ENCODE measurements at regions not wholly inside any gene's neighbourhood (a gene's known extent, or its start where the extent isn't known, plus 50 kb on each side); places are given as distances from the start of the nearest gene placed in this dataset.

GRCh38 chr16:5647051-5647450 lies 549.5 kb upstream of the EEF2KMT start:
- Histone ChIP-seq H3K4me1 (ENCODE audit: insufficient read depth, low read length) (no peaks in the 10 kb centered on the region), H3K9me3 (ENCODE audit: low read length) (no peaks in the 10 kb centered on the region), H3K27ac (ENCODE audit: extremely low read length, insufficient read depth, low read length) (no peak overlapping the region), H3K27me3 (ENCODE audit: control insufficient read depth in 1 of 2, insufficient read depth in 2 of 2, low read length in 2 of 2) (peaks cover 3 to 18% of the 10 kb centered on the region in 2 experiments; a peak in 4 of 5 replicates), H3K9ac (ENCODE audit: insufficient read depth, low read depth, low read length) (no peak overlapping the region), H3K4me2 (ENCODE audit: low read depth, low read length) (no peak overlapping the region), H3K36me3 (replicated peaks in 1 of 2; ENCODE audit: control insufficient read depth in 1 of 2, insufficient read depth in 2 of 2, low read length in 2 of 2) (no peaks in the 10 kb centered on the region), H3K79me2 (ENCODE audit: insufficient read depth, low read length) (no peaks in the 10 kb centered on the region), H4K20me1 (ENCODE audit: insufficient read depth, low read length) (no peaks in the 10 kb centered on the region), H3K4me3 (replicated peaks in 1 of 3; ENCODE audit: insufficient read depth in 1 of 3, low read depth in 2 of 3, low read length in 3 of 3) (no peak overlapping the region), H2AFZ (ENCODE audit: low read length) (no peak overlapping the region)
- intact Hi-C loops (cut with micrococcal nuclease; ENCODE audit: unreplicated experiment) = no loop called here
- no TSS peak for BruUV-seq (replicated peaks)
- FAIRE-seq (no peak), DNase-seq (ENCODE audit: low spot score) (no peak), ATAC-seq (no peak)
- ChIA-PET POLR2A (no interaction called here), CTCF (ENCODE audit: low intra/inter-chr PET ratio, low total read pairs) (no interaction called here)
- TF ChIP-seq NFKBIZ (CRISPR knock-in tag; IDR thresholded peaks at IDR 0.05) (no peak), BATF2 (CRISPR knock-in tag; IDR thresholded peaks at IDR 0.05) (no peak), HNF4G (IDR thresholded peaks at IDR 0.05; ENCODE audit: borderline replicate concordance, low read depth, low read length) (no peak), HNF4G (CRISPR knock-in tag; IDR thresholded peaks at IDR 0.05; ENCODE audit: borderline replicate concordance, low read depth) (no peak), NR0B2 (CRISPR knock-in tag; IDR thresholded peaks at IDR 0.05) (no peak), ZNF276 (CRISPR knock-in tag; IDR thresholded peaks at IDR 0.05; ENCODE audit: low read depth) (no peak), PLRG1 (conservative IDR thresholded peaks at IDR 0.05) (no peak), KDM6A (CRISPR knock-in tag; IDR thresholded peaks at IDR 0.05; ENCODE audit: low read depth) (no peak), TRIM24 (CRISPR knock-in tag; IDR thresholded peaks at IDR 0.05) (no peak), FLYWCH1 (CRISPR knock-in tag; IDR thresholded peaks at IDR 0.05) (no peak), ZUFSP (CRISPR knock-in tag; IDR thresholded peaks at IDR 0.05; ENCODE audit: borderline replicate concordance) (no peak), HIC2 (CRISPR knock-in tag; IDR thresholded peaks at IDR 0.05; ENCODE audit: low read depth) (no peak), ZNF552 (CRISPR knock-in tag; IDR thresholded peaks at IDR 0.05; ENCODE audit: borderline replicate concordance) (no peak), ISL2 (CRISPR knock-in tag; IDR thresholded peaks at IDR 0.05) (no peak), ZNF724P (CRISPR knock-in tag; IDR thresholded peaks at IDR 0.05; ENCODE audit: borderline replicate concordance) (no peak)
- in situ Hi-C loops (cut with HindIII; ENCODE audit: extremely low pct_ligation_motif_present, low pct_unique_long_range_greater_than_20kb) = no loop called here
- 0% methylated on average over 1 of the region's 1 CpG for WGBS (ENCODE audit: low lambda C conversion rate)

Data from HepG2 (cell line).